HFFc6 (cell line): ENCODE measurements at regions not wholly inside any gene's neighbourhood (a gene's known extent, or its start where the extent isn't known, plus 50 kb on each side); places are given as distances from the start of the nearest gene placed in this dataset.

ENCODE experiments used
- DNase-seq: peaks from one replicate; pipeline ENCODE4 v3.0.0-alpha.2; 2018
- H3K27ac Mint-ChIP-seq: 2 replicates; pipeline ENCODE4 v1.8.0; 2020; ENCODE audit warnings: mild to moderate bottlenecking, mixed read lengths
- H3K27me3 Mint-ChIP-seq: 2 replicates; pipeline ENCODE4 v1.8.0; 2021; ENCODE audit warnings: mild to moderate bottlenecking, moderate library complexity, mixed read lengths; ENCODE audit not compliant: insufficient read depth
- H3K36me3 Mint-ChIP-seq: 2 replicates; pipeline ENCODE4 v1.8.0; 2021; ENCODE audit warnings: low read depth, mixed read lengths
- H3K4me1 Mint-ChIP-seq: 2 replicates; pipeline ENCODE4 v1.8.0; 2020; ENCODE audit warnings: low read depth, mixed read lengths
- H3K4me3 Mint-ChIP-seq: 2 replicates; pipeline ENCODE4 v1.8.0; 2020; ENCODE audit warnings: mild to moderate bottlenecking, moderate library complexity, mixed read lengths
- H3K9me3 Mint-ChIP-seq: 2 replicates; pipeline ENCODE4 v1.8.0; 2020; ENCODE audit warnings: mild to moderate bottlenecking, mixed read lengths
- TF ChIP-seq, protein P1 (sequence below): fragments of 200-600 bp; sonication (generic); IDR thresholded peaks from 2 replicates; pipeline ENCODE4 v1.5.0; 2021; ENCODE audit warnings: antibody characterized with exemption, mild to moderate bottlenecking

DNA sequence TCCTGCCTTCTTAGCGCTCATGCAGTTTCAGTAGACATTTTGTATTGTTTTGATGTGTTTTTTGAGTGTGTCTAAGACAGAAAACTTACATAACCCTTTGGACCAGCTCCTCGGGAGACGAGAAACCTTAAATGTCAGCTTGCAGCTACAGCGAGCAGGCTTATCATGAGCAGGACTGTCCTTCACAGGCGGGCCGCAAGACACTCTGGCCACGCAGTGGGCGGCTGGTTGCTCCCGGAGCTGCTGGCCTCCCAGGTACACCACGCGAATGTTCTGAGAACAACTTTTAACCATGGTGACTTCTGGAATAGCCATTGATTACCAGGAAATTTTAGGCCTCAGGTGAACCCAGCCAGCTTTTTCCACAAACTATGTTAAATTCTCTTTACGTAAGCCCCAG, 164.1 kb upstream of the DIO3 start:
- H3K27ac Mint-ChIP-seq = no peak overlapping the region
- no peak overlapping the region for H3K4me3 Mint-ChIP-seq
- no peak for DNase-seq
- H3K27me3 Mint-ChIP-seq = peaks cover 10% of the 10 kb centered on the region
- H3K9me3 Mint-ChIP-seq = no peaks in the 10 kb centered on the region; the same call in none of the 2 replicates
- 0 out of 2 replicates have a peak, but pooled peaks cover 5% of the 10 kb centered on the region for H3K36me3 Mint-ChIP-seq
- peaks cover 7% of the 10 kb centered on the region; the same call in 1 of the 2 replicates for H3K4me1 Mint-ChIP-seq
- TF ChIP-seq, protein P1, sequence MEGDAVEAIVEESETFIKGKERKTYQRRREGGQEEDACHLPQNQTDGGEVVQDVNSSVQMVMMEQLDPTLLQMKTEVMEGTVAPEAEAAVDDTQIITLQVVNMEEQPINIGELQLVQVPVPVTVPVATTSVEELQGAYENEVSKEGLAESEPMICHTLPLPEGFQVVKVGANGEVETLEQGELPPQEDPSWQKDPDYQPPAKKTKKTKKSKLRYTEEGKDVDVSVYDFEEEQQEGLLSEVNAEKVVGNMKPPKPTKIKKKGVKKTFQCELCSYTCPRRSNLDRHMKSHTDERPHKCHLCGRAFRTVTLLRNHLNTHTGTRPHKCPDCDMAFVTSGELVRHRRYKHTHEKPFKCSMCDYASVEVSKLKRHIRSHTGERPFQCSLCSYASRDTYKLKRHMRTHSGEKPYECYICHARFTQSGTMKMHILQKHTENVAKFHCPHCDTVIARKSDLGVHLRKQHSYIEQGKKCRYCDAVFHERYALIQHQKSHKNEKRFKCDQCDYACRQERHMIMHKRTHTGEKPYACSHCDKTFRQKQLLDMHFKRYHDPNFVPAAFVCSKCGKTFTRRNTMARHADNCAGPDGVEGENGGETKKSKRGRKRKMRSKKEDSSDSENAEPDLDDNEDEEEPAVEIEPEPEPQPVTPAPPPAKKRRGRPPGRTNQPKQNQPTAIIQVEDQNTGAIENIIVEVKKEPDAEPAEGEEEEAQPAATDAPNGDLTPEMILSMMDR = no peak

DNA sequence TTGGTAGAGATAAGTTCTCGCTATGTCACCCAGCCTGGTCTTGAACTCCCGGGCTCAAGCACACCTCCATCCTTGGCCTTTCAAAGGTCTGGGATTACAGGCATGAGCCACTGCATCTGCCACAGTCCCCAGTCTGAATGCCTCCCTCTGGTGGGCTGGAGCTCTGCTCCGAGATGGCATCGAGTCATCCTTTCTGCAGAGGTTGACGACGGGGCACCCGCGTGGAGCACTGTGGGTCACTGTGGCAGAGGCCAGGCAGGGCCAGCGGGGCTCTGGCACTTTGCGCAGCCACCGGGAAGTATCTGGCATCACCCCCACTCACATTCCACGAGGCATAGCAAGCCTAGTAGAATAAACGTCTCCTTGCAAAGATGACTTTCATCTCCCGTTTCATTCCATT, 163.3 kb upstream of the DIO3 start:
- peaks cover 11% of the 10 kb centered on the region; the same call in 1 of the 2 replicates for H3K4me1 Mint-ChIP-seq
- TF ChIP-seq, protein P1 = no peak
- H3K36me3 Mint-ChIP-seq = 0 out of 2 replicates have a peak, but pooled peaks cover 5% of the 10 kb centered on the region
- no peak for DNase-seq
- no peak overlapping the region for H3K4me3 Mint-ChIP-seq
- no peaks in the 10 kb centered on the region; the same call in none of the 2 replicates for H3K9me3 Mint-ChIP-seq
- peaks cover 11% of the 10 kb centered on the region for H3K27me3 Mint-ChIP-seq
- no peak overlapping the region for H3K27ac Mint-ChIP-seq

DNA sequence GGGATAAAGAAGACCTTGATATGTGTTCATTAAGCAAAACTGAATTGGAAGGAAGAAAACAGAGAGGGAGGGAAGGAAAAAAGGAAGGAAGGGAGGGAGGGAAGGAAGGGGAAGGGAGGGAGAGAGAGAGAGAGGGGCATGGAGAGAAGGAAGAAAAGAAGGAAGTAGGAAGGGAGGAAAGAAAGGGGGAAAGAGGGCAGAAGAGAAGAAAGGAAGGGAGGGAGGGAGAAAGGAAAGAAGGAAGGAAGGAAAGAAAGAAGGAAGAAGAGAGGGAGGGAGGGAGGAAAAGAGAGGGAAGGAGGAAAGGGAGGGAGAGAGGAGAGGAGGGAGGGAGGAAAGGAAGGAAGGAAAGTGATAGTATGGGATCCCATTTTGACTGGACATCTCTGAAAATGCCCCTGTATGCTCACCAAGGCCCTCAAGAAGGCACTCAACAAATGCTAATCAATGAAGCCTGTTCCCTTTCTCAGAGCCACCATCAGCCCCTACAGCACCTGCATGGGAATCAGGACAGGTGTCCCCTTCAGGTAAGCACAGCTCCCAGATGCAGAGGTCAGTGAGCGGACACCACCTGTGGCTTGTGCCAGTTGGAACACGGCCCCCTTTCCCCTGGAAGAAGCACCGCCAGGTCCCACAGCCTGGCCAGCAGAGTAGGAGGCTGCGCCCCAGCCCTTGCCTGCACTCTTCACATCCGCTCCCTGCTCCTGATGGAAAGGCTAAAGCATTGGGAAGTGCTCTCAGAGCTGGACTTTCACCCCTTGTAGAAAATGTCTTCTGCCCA, 161.4 kb upstream of the DIO3 start:
- no peak overlapping the region for H3K27ac Mint-ChIP-seq
- TF ChIP-seq, protein P1 = no peak
- H3K36me3 Mint-ChIP-seq = 0 out of 2 replicates have a peak, but pooled peaks cover 5% of the 10 kb centered on the region
- DNase-seq = no peak
- H3K4me3 Mint-ChIP-seq = no peak overlapping the region
- H3K4me1 Mint-ChIP-seq = peaks cover 14% of the 10 kb centered on the region; the same call in 1 of the 2 replicates
- peaks cover 19% of the 10 kb centered on the region for H3K27me3 Mint-ChIP-seq
- H3K9me3 Mint-ChIP-seq = no peaks in the 10 kb centered on the region; the same call in none of the 2 replicates

DNA sequence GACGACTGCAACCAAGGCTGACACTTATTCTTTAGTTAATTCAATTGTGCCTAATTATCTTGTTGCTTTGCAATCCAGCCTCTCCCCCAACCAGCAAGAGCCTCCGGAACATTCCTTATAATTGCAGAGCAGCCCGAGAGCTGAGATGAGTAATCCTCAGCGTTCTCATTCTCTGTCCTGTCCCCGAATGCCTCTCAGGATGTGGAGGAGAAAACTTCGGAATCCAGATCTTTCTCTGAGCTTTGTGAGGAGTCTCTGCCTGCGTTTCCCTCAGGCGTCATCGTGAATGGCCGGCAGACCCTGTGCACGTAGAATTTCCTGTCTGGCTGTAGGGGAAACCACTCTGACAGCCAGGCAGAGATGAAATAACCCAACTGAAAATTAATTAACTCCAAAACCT, 160.5 kb upstream of the DIO3 start:
- peaks cover 17% of the 10 kb centered on the region for H3K27me3 Mint-ChIP-seq
- H3K27ac Mint-ChIP-seq = no peak overlapping the region; the same call in 1 of the 2 replicates
- peak; percentile 20 for DNase-seq
- no peak overlapping the region for H3K4me3 Mint-ChIP-seq
- H3K4me1 Mint-ChIP-seq = peaks cover 18% of the 10 kb centered on the region; the same call in 1 of the 2 replicates
- H3K9me3 Mint-ChIP-seq = no peaks in the 10 kb centered on the region; the same call in none of the 2 replicates
- TF ChIP-seq, protein P1 = no peak
- 0 out of 2 replicates have a peak, but pooled peaks cover 5% of the 10 kb centered on the region for H3K36me3 Mint-ChIP-seq

GRCh38 chr14:101402936-101403660, 158.2 kb upstream of the DIO3 start:
- H3K36me3 Mint-ChIP-seq = 0 out of 2 replicates have a peak, but pooled peaks cover 5% of the 10 kb centered on the region
- peaks cover 22% of the 10 kb centered on the region for H3K4me1 Mint-ChIP-seq
- TF ChIP-seq, protein P1 = no peak
- DNase-seq = no peak
- no peak overlapping the region for H3K27ac Mint-ChIP-seq
- no peak overlapping the region for H3K4me3 Mint-ChIP-seq
- H3K27me3 Mint-ChIP-seq = peaks cover 17% of the 10 kb centered on the region
- H3K9me3 Mint-ChIP-seq = no peaks in the 10 kb centered on the region; the same call in none of the 2 replicates
